Psoas muscle (tissue), 7 donors: ENCODE measurements at regions not wholly inside any gene's neighbourhood (a gene's known extent, or its start where the extent isn't known, plus 50 kb on each side); places are given as distances from the start of the nearest gene placed in this dataset.

Experiments used
- ATAC-seq, 4 donors: fragments of 200-7000 bp; cut with Tn5 transposase; one replicate each; pipeline ENCODE4 v1.9.1; 2020; ENCODE audit warnings: moderate library complexity in 3 of 4, mild to moderate bottlenecking in 2 of 4
- DNase-seq, 2 donors: peaks; one replicate each; pipeline ENCODE4 v3.0.0-alpha.2; 2020
- H3K27ac ChIP-seq: fragments of 200-600 bp; one replicate; pipeline ENCODE4 v1.8.0; 2022
- H3K27me3 ChIP-seq, 3 donors: fragments of 200-600 bp in 1 of 3; one replicate each; pipeline versions ENCODE4 v1.6.1 to v1.8.0; 2013 to 2022; ENCODE audit warnings: low read length in 2 of 3, mild to moderate bottlenecking in 2 of 3, moderate library complexity in 1 of 3; ENCODE audit not compliant: insufficient read depth in 3 of 3
- H3K36me3 ChIP-seq, 2 donors: fragments of 200-600 bp in 1 of 2; one replicate each; pipeline versions ENCODE4 v1.6.1 to v1.8.0; 2013 to 2022; ENCODE audit warnings: low read depth in 1 of 2, mild to moderate bottlenecking in 1 of 2, moderate library complexity in 1 of 2; ENCODE audit not compliant: insufficient read depth in 1 of 2
- H3K4me1 ChIP-seq: fragments of 200-600 bp; one replicate; pipeline ENCODE4 v1.8.0; 2022
- H3K4me3 ChIP-seq: fragments of 200-600 bp; one replicate; pipeline ENCODE4 v1.8.0; 2022; ENCODE audit warnings: mild to moderate bottlenecking
- H3K9me3 ChIP-seq: fragments of 200-600 bp; one replicate; pipeline ENCODE4 v1.8.0; 2022
- CTCF ChIP-seq: fragments of 200-600 bp; IDR thresholded peaks from one replicate; pipeline ENCODE4 v1.8.0; 2022; ENCODE audit warnings: antibody characterized with exemption
- whole genome bisulfite sequencing, 3 donors: extraction: QIAGEN DNeasy Blood & Tissue Kit; methylation state at CpG; one replicate each; pipeline versions ENCODE4 v1.1.6 to v1.1.7; 2013; 5-methylcytosine and 5-hydroxymethylcytosine counted together
- intact Hi-C, 2 donors: fragments of 100-400 bp; cut with DNase I; formaldehyde crosslinking; loops; one replicate each; pipeline versions ENCODE4 v1.11.0 to v1.14.2; 2022
- donor health status: healthy with polysubstance abuse.
- donor health status: DM: no; HTN: no; CAD: no; lungs with moderate emphysema.
- donor health status: Bipolar disorder and iron deficiency.
- donor health status: healthy.
- donor health status: DM: yes; HTN: yes; CAD: no.
- donor health status: DM: no; HTN: no; CAD: no.
- donor health status: DM: yes; HTN: yes; CAD: no.

DNA sequence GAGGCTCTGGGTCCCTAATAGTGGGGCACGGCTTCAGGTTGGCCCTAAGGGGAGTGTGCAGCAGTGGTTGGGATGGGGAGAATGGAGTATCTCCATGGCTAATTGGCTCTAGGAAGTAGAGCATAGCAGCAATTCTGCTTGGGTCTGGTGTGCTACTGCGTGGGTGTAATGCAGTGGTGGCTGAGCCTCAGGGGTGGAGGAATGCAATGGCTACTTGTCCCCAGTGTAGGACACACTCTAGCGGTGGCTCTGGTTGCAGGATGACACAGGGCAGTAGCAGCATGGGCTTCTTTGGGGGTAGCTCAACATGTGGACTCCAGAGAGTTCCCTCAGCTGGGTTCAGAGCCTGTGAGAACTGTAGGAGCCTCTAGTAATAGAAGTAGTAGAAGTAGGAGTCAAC lies 91.2 kb upstream of the FAM78B start:
- H3K4me3 ChIP-seq: no peak overlapping the region
- DNase-seq (no peak), ATAC-seq (no peak)
- WGBS, 3 donors: 74 to 80% (median 76%) methylated on average over 3 of the region's 3 CpGs
- no peaks in the 10 kb centered on the region for H3K36me3 ChIP-seq
- no peak for TF ChIP-seq CTCF
- intact Hi-C loops: no loop called here
- no peak overlapping the region for H3K27ac ChIP-seq
- H3K4me1 ChIP-seq: no peaks in the 10 kb centered on the region
- no peaks in the 10 kb centered on the region for H3K9me3 ChIP-seq
- no peaks in the 10 kb centered on the region for H3K27me3 ChIP-seq

- no peaks in the 10 kb centered on the region for H3K27me3 ChIP-seq
- intact Hi-C loops: no loop called here
- no peak for DNase-seq
- no peaks in the 10 kb centered on the region for H3K4me1 ChIP-seq
- no peaks in the 10 kb centered on the region for H3K9me3 ChIP-seq
- WGBS, 3 donors: 61 to 65% (median 62%) methylated on average over 3 of the region's 3 CpGs
- H3K36me3 ChIP-seq: no peaks in the 10 kb centered on the region
- no peak overlapping the region for H3K27ac ChIP-seq
- no peak overlapping the region for H3K4me3 ChIP-seq
- TF ChIP-seq CTCF: no peak
- ATAC-seq: no peak
These were observed 94.7 kb upstream of the FAM78B start for GRCh38 chr1:166261511-166261910.

DNA sequence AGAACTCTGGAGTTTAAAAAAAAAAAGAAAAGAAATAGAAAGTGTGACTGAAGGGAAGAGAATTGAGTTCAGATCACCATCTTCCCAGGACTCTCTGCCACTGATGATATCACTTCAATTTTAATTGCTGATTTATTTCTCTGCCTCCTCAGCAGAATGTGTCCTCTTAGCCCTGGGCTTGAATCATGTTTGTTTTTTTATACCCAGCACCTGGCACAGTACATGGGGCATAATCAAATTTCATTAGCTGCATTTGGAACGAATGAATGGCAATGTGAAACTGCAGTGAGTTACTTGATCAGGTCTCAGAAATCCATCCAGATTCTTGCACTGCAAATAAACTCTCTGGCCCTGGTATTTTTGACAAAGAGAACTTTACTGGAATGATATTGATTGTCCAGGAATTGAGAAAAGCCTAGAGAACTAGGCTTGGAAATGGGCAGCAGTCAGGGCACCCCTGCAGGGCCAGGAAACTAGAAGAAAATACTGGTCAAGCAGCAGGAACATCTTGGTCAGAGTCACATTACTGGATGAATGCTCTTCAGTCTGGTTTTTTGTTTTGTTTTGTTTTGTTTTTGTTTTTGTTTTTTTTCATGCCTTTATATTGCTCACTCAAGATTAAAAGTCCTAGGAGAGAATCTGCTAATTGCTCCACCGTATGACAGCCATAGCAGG lies 103.8 kb upstream of the FAM78B start:
- no peaks in the 10 kb centered on the region for H3K36me3 ChIP-seq
- peak overlapping the region; percentile 23 for H3K27ac ChIP-seq
- H3K9me3 ChIP-seq: no peaks in the 10 kb centered on the region
- H3K4me3 ChIP-seq: no peak overlapping the region
- DNase-seq: no peak
- TF ChIP-seq CTCF: no peak
- intact Hi-C loops: no loop called here
- peak; percentile 79 to 97 (median 87) for ATAC-seq
- H3K27me3 ChIP-seq: no peaks in the 10 kb centered on the region
- peaks cover 6% of the 10 kb centered on the region for H3K4me1 ChIP-seq
- 21 to 39% (median 36%) methylated on average over 2 of the region's 2 CpGs for WGBS, 3 donors

- Histone ChIP-seq H3K27me3 (no peaks in the 10 kb centered on the region), H3K9me3 (no peaks in the 10 kb centered on the region), H3K4me1 (peaks cover 6% of the 10 kb centered on the region), H3K4me3 (no peak overlapping the region), H3K27ac (no peak overlapping the region), H3K36me3 (no peaks in the 10 kb centered on the region)
- intact Hi-C loops: no loop called here
- no peak for TF ChIP-seq CTCF
- WGBS, 3 donors: 32 to 46% (median 33%) methylated on average over 1 of the region's 1 CpG
- ATAC-seq (peak in 3 of 4 donors; percentile 26 to 48 (median 40)), DNase-seq (no peak)
These were observed 104.3 kb upstream of the FAM78B start for GRCh38 chr1:166271151-166271538.

- H3K36me3 ChIP-seq: no peaks in the 10 kb centered on the region
- H3K27ac ChIP-seq: no peak overlapping the region
- peaks cover 6% of the 10 kb centered on the region for H3K4me1 ChIP-seq
- no peaks in the 10 kb centered on the region for H3K27me3 ChIP-seq
- H3K4me3 ChIP-seq: no peak overlapping the region
- DNase-seq (no peak), ATAC-seq (no peak)
- WGBS, 3 donors: 96% methylated on average over 1 of the region's 1 CpG
- no peaks in the 10 kb centered on the region for H3K9me3 ChIP-seq
- intact Hi-C loops: no loop called here
- no peak for TF ChIP-seq CTCF
These were observed 105.4 kb upstream of the FAM78B start for GRCh38 chr1:166272155-166272554.
